ENCODE measurements at regions not wholly inside any gene's neighbourhood (a gene's known extent, or its start where the extent isn't known, plus 50 kb on each side); places are given as distances from the start of the nearest gene placed in this dataset.

DNA sequence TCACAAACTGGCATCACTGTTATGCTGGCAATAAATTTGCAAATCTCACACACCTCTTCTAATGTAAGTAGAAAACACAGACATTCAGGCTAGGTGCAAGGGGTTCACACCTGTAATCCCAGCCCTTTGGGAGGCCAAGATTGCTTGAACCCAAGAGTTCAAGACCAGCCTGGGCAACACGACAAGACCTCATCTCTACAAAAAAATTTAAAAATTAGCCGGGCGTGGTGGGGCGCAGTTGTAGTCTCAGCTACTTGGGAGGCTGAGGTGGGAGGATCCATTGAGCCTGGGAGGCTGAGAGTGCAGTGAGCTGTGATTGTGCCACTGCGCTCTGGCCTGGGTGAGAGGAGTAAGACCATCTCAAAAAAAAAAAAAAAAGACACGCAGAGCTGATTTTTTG lies 83.1 kb upstream of the ENPP6 start:
- 73% methylated on average over 6 of the region's 6 CpGs for WGBS (ENCODE audit: missing lambda C conversion rate)
- Histone ChIP-seq H3K4me1 (no peaks in the 10 kb centered on the region), H3K9me3 (no peaks in the 10 kb centered on the region), H3K4me2 (no peak overlapping the region), H3K4me3 (no peak overlapping the region), H3K27ac (no peak overlapping the region)
- TF ChIP-seq ESRRA (IDR thresholded peaks at IDR 0.05; ENCODE audit: borderline replicate concordance, low read length) (no peak), HMGXB4 (CRISPR knock-in tag; IDR thresholded peaks at IDR 0.05; ENCODE audit: borderline replicate concordance) (no peak), KDM5A (IDR thresholded peaks at IDR 0.05) (no peak), CBX8 (IDR thresholded peaks at IDR 0.05) (no peak), FOSB (CRISPR knock-in tag; IDR thresholded peaks at IDR 0.05) (no peak), NR3C1 (IDR thresholded peaks at IDR 0.05) (no peak), FOSL2 (IDR thresholded peaks at IDR 0.05) (no peak), FOSL2 (CRISPR knock-in tag; IDR thresholded peaks at IDR 0.05) (no peak), HOXB13 (CRISPR knock-in tag; IDR thresholded peaks at IDR 0.05; ENCODE audit: low read depth) (no peak), HDAC2 (IDR thresholded peaks at IDR 0.05) (no peak), GATA3 (IDR thresholded peaks at IDR 0.05; ENCODE audit: borderline replicate concordance) (no peak)
- TF ChIP-seq, protein P1, sequence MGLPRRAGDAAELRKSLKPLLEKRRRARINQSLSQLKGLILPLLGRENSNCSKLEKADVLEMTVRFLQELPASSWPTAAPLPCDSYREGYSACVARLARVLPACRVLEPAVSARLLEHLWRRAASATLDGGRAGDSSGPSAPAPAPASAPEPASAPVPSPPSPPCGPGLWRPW (IDR thresholded peaks at IDR 0.05): no peak
- no peak for FAIRE-seq
- no peak for ATAC-seq
- no peak for DNase-seq (ENCODE audit: low read depth in 1 of 2, low spot score in 1 of 2)
- POLR2A ChIA-PET: no interaction called here
- CTCF ChIA-PET: interaction anchor here (1.5 kb wide), 1 partner anchor 37 kb away, joined by 5 read pairs; no protein-coding TSS in a partner anchor

- ATAC-seq (no peak), DNase-seq (ENCODE audit: low read depth in 1 of 2, low spot score in 1 of 2) (no peak), FAIRE-seq (no peak)
- Histone ChIP-seq H3K4me2 (no peak overlapping the region), H3K4me3 (no peak overlapping the region), H3K9me3 (no peaks in the 10 kb centered on the region), H3K4me1 (no peaks in the 10 kb centered on the region), H3K27ac (no peak overlapping the region)
- ChIA-PET CTCF (interaction anchor here (0.5 kb wide), 1 partner anchor 285 kb away, joined by 3 read pairs; no protein-coding TSS in a partner anchor), POLR2A (no interaction called here)
- TF ChIP-seq MAFK (IDR thresholded peaks at IDR 0.05; ENCODE audit: partially characterized antibody) (no peak), KDM1A (IDR thresholded peaks at IDR 0.05; ENCODE audit: low read depth) (no peak), HDAC2 (IDR thresholded peaks at IDR 0.05) (no peak)
- TF ChIP-seq, protein P2, sequence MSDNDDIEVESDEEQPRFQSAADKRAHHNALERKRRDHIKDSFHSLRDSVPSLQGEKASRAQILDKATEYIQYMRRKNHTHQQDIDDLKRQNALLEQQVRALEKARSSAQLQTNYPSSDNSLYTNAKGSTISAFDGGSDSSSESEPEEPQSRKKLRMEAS (IDR thresholded peaks at IDR 0.05): no peak
- 46% methylated on average over 3 of the region's 3 CpGs for WGBS (ENCODE audit: missing lambda C conversion rate)
Measured at GRCh38 chr4:184298254-184298653, 80.6 kb upstream of the ENPP6 start.

DNA sequence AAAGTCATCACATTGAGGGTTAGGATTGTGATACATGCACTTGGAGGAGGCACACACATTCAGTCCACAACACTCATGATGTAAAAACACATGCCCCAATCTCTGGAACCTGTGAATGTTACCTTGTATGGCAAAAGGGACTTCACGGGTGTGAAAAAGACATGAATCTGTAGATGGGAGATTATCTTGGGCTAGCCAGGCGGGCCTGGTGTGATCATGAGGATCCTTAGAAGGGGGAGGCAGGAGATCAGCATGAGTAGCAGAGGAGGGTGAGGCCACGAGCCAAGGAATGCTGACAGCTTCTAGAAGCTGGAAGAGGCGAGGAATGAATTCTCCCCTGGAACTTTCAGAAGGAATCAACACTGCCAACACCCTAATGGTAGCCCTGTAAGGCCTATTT lies 77.5 kb upstream of the ENPP6 start:
- no peak for DNase-seq (ENCODE audit: low read depth in 1 of 2, low spot score in 1 of 2)
- CTCF ChIA-PET: no interaction called here
- no peak for FAIRE-seq

More for the DNA sequence above, 77.5 kb upstream of the ENPP6 start:
- Histone ChIP-seq H3K4me3 (no peak overlapping the region), H3K4me1 (no peaks in the 10 kb centered on the region), H3K27ac (no peak overlapping the region), H3K4me2 (no peak overlapping the region), H3K9me3 (no peaks in the 10 kb centered on the region)
- ATAC-seq: no peak
- WGBS (ENCODE audit: missing lambda C conversion rate): 52% methylated on average over 4 of the region's 4 CpGs
- TF ChIP-seq, protein P3, sequence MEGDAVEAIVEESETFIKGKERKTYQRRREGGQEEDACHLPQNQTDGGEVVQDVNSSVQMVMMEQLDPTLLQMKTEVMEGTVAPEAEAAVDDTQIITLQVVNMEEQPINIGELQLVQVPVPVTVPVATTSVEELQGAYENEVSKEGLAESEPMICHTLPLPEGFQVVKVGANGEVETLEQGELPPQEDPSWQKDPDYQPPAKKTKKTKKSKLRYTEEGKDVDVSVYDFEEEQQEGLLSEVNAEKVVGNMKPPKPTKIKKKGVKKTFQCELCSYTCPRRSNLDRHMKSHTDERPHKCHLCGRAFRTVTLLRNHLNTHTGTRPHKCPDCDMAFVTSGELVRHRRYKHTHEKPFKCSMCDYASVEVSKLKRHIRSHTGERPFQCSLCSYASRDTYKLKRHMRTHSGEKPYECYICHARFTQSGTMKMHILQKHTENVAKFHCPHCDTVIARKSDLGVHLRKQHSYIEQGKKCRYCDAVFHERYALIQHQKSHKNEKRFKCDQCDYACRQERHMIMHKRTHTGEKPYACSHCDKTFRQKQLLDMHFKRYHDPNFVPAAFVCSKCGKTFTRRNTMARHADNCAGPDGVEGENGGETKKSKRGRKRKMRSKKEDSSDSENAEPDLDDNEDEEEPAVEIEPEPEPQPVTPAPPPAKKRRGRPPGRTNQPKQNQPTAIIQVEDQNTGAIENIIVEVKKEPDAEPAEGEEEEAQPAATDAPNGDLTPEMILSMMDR (IDR thresholded peaks at IDR 0.05): no peak
- TF ChIP-seq ESRRA (IDR thresholded peaks at IDR 0.05; ENCODE audit: borderline replicate concordance, low read length) (no peak), RARB (CRISPR knock-in tag; IDR thresholded peaks at IDR 0.05) (no peak)
- TF ChIP-seq, protein P4, sequence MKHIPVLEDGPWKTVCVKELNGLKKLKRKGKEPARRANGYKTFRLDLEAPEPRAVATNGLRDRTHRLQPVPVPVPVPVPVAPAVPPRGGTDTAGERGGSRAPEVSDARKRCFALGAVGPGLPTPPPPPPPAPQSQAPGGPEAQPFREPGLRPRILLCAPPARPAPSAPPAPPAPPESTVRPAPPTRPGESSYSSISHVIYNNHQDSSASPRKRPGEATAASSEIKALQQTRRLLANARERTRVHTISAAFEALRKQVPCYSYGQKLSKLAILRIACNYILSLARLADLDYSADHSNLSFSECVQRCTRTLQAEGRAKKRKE (CRISPR knock-in tag; IDR thresholded peaks at IDR 0.05; ENCODE audit: low read depth): no peak
- POLR2A ChIA-PET: no interaction called here

All from A549 (cell line).